Glutamatergic neuron (in vitro differentiated cells): ENCODE measurements at regions not wholly inside any gene's neighbourhood (a gene's known extent, or its start where the extent isn't known, plus 50 kb on each side); places are given as distances from the start of the nearest gene placed in this dataset.

Experiments
- DNase-seq: peaks from one replicate; pipeline ENCODE4 v3.0.0; 2022
- H3K27ac Mint-ChIP-seq: one replicate; pipeline ENCODE4 v1.8.0; 2020; ENCODE audit warnings: mild to moderate bottlenecking, mixed read lengths, inconsistent platforms; ENCODE audit not compliant: unreplicated experiment
- H3K27me3 Mint-ChIP-seq: one replicate; pipeline ENCODE4 v1.8.0; 2020; ENCODE audit warnings: mild to moderate bottlenecking, moderate library complexity, mixed read lengths, inconsistent platforms; ENCODE audit not compliant: unreplicated experiment
- H3K36me3 Mint-ChIP-seq: one replicate; pipeline ENCODE4 v1.8.0; 2020; ENCODE audit warnings: mild to moderate bottlenecking, mixed read lengths, inconsistent platforms; ENCODE audit not compliant: unreplicated experiment
- H3K4me1 Mint-ChIP-seq: one replicate; pipeline ENCODE4 v1.8.0; 2020; ENCODE audit warnings: mild to moderate bottlenecking, low read depth, mixed read lengths, inconsistent platforms; ENCODE audit not compliant: unreplicated experiment
- H3K4me3 Mint-ChIP-seq: one replicate; pipeline ENCODE4 v1.8.0; 2020; ENCODE audit warnings: mild to moderate bottlenecking, mixed read lengths, inconsistent platforms; ENCODE audit not compliant: unreplicated experiment
- H3K9me3 Mint-ChIP-seq: one replicate; pipeline ENCODE4 v1.8.0; 2020; ENCODE audit warnings: mild to moderate bottlenecking, moderate library complexity, mixed read lengths, inconsistent platforms; ENCODE audit not compliant: unreplicated experiment
- TF ChIP-seq, protein P1 (sequence below): fragments of 200-600 bp; sonication (generic); IDR thresholded peaks from one replicate; pipeline ENCODE4 v1.5.0; 2021; ENCODE audit not compliant: partially characterized antibody, unreplicated experiment

DNA sequence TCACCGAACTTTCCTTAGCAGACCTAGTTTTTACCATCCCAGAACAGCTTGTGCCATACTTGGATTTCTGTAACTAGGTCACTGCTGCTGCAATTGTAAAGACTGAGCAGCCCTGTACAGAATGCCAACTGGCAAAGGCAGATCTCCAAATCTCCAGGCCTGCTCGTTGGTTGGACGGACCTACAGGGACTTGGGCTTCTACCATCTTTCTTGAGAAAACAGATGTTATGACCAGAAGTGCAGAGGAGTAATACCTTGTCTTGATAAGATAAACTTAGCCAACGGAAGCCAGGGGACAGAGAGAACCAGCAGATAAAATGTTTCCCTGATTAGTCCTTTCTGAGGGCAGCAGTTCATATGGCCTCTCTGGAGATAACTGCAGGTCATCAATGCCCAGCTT lies 304.1 kb downstream of the RFPL4B start:
- Mint-ChIP-seq H3K27ac (no peak overlapping the region), H3K4me3 (no peak overlapping the region), H3K4me1 (no peaks in the 10 kb centered on the region), H3K9me3 (no peaks in the 10 kb centered on the region), H3K27me3 (peaks cover 2% of the 10 kb centered on the region), H3K36me3 (no peaks in the 10 kb centered on the region)
- TF ChIP-seq, protein P1, sequence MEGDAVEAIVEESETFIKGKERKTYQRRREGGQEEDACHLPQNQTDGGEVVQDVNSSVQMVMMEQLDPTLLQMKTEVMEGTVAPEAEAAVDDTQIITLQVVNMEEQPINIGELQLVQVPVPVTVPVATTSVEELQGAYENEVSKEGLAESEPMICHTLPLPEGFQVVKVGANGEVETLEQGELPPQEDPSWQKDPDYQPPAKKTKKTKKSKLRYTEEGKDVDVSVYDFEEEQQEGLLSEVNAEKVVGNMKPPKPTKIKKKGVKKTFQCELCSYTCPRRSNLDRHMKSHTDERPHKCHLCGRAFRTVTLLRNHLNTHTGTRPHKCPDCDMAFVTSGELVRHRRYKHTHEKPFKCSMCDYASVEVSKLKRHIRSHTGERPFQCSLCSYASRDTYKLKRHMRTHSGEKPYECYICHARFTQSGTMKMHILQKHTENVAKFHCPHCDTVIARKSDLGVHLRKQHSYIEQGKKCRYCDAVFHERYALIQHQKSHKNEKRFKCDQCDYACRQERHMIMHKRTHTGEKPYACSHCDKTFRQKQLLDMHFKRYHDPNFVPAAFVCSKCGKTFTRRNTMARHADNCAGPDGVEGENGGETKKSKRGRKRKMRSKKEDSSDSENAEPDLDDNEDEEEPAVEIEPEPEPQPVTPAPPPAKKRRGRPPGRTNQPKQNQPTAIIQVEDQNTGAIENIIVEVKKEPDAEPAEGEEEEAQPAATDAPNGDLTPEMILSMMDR = no peak
- DNase-seq = no peak

DNA sequence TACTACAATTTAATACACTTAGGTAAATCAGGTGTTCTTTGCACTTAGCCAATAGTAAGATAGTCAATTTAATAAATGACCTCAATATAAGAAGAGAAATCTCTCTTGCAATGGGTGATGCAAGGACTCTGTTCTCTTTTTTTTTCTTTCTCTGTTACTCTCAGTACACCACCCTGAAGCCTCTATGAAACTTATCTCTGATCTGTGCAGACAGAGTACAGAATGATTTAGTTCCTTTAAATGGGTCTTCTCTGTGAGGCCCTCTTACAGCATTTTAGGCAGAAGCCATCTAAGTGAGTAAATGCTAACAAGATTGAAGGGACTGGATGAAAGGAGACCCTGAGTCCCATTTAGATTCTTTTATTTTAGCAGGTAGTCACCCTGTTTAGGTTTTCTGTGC lies 312.8 kb downstream of the RFPL4B start:
- no peaks in the 10 kb centered on the region for H3K9me3 Mint-ChIP-seq
- no peak for DNase-seq
- H3K27me3 Mint-ChIP-seq = no peaks in the 10 kb centered on the region
- H3K4me1 Mint-ChIP-seq = no peaks in the 10 kb centered on the region
- no peak overlapping the region for H3K27ac Mint-ChIP-seq
- no peaks in the 10 kb centered on the region for H3K36me3 Mint-ChIP-seq
- TF ChIP-seq, protein P1 = no peak
- no peak overlapping the region for H3K4me3 Mint-ChIP-seq

DNA sequence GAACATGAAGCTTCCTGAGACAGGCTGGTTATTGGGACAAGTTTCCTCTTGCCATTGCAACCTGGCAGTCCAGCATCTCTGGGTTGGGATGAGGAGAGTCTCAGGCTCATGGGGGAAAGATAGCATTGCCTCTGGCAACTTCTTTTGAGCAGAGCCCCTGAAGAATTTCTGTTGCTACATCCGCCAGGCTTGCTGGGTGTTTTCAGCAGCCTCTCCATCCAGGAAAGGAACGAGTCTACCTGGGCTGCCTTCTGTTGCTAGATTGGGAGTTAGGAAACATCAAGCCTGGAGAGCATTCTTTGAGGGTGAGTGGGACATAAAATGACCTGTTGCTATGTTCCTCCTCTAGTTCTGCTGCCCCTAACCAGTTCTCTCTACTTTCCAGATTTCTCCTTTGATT lies 313.5 kb downstream of the RFPL4B start:
- TF ChIP-seq, protein P1 = no peak
- Mint-ChIP-seq H3K9me3 (no peaks in the 10 kb centered on the region), H3K27ac (no peak overlapping the region), H3K4me1 (no peaks in the 10 kb centered on the region), H3K4me3 (no peak overlapping the region), H3K36me3 (no peaks in the 10 kb centered on the region), H3K27me3 (peaks cover 2% of the 10 kb centered on the region)
- no peak for DNase-seq

DNA sequence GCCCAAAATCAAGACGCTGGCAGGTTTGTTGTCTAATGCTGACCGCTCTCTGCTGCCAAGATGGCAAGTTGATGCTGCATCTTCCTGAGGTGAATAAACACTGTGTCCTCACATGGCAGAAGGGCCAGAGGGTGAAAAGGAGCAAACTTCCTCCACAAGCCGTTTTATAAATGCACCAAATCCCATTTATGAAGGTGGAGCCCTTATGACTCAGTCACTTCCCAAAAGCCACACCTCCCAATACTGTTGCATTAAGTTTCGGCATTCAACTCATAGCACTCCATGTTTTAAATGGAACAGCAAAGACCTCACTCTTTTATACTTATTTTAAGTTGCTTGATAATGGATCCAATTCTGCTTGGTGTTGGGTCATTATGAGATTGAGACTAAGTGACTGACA lies 316.6 kb downstream of the RFPL4B start:
- H3K27ac Mint-ChIP-seq = no peak overlapping the region
- no peak overlapping the region for H3K4me3 Mint-ChIP-seq
- TF ChIP-seq, protein P1 = no peak
- no peak for DNase-seq
- peaks cover 3% of the 10 kb centered on the region for H3K36me3 Mint-ChIP-seq
- H3K4me1 Mint-ChIP-seq = no peaks in the 10 kb centered on the region
- H3K9me3 Mint-ChIP-seq = peaks cover 4% of the 10 kb centered on the region
- H3K27me3 Mint-ChIP-seq = peaks cover 8% of the 10 kb centered on the region

DNA sequence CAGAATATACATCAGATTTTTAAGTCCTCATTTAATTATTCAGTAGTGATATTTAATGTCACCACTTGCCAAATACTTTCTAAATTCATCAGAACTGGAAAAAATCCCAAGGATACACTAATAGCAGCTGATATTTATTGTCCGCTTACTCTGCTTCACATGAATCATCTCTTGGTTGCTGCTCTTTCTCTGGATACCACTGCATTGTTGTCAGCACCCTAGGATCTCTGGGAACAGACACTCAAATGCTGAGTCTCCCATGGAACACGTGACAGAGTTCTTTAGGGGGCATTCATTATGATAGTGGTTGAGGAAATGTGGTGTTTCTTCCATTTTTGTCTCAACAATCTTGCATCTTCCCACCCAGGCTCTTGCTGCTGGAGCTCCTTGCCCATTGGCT lies 318.0 kb downstream of the RFPL4B start:
- Mint-ChIP-seq H3K4me3 (no peak overlapping the region), H3K36me3 (peaks cover 7% of the 10 kb centered on the region), H3K4me1 (no peaks in the 10 kb centered on the region), H3K9me3 (peaks cover 4% of the 10 kb centered on the region), H3K27me3 (peaks cover 8% of the 10 kb centered on the region), H3K27ac (no peak overlapping the region)
- TF ChIP-seq, protein P1 = no peak
- no peak for DNase-seq
